Mucosa of descending colon (tissue), 3 donors: ENCODE measurements at regions not wholly inside any gene's neighbourhood (a gene's known extent, or its start where the extent isn't known, plus 50 kb on each side); places are given as distances from the start of the nearest gene placed in this dataset.

Experiments used
- ATAC-seq: fragments of 200-7000 bp; cut with Tn5 transposase; one replicate; pipeline ENCODE4 v1.9.1; 2020; ENCODE audit warnings: mild to moderate bottlenecking, moderate library complexity
- DNase-seq, 3 donors: peaks; one replicate each; pipeline ENCODE4 v3.0.0-alpha.2; 2020
- H3K36me3 ChIP-seq: fragments of 200-600 bp; one replicate; pipeline ENCODE4 v1.8.0; 2021; ENCODE audit warnings: low read depth, mild to moderate bottlenecking
- H3K4me1 ChIP-seq: fragments of 200-600 bp; one replicate; pipeline ENCODE4 v1.8.0; 2021; ENCODE audit warnings: low read depth, mild to moderate bottlenecking
- H3K4me3 ChIP-seq: fragments of 200-600 bp; one replicate; pipeline ENCODE4 v1.8.0; 2021; ENCODE audit warnings: mild to moderate bottlenecking
- H3K9me3 ChIP-seq: fragments of 200-600 bp; one replicate; pipeline ENCODE4 v1.8.0; 2021; ENCODE audit warnings: mild to moderate bottlenecking
- CTCF ChIP-seq: fragments of 200-600 bp; IDR thresholded peaks from one replicate; pipeline ENCODE4 v1.8.0; 2022; ENCODE audit warnings: antibody characterized with exemption, mild to moderate bottlenecking
- intact Hi-C, 2 donors: fragments of 100-400 bp; cut with DNase I in 1 of 2; cut with micrococcal nuclease in 1 of 2; formaldehyde crosslinking; loops; one replicate each; pipeline versions ENCODE4 v1.11.0 to v1.11.1; 2022; cut with DNase I, micrococcal nuclease
- donor health status: DM: no; HTN: no; CAD: no; lungs with moderate emphysema.
- donor health status: DM: no; HTN: no; CAD: no.
- donor health status: DM: no; HTN: yes; CAD: no.

GRCh38 chr9:108045851-108046250 lies 556.3 kb upstream of the KLF4 start:
- H3K4me1 ChIP-seq: peaks cover 7% of the 10 kb centered on the region
- no peak for ATAC-seq
- no peak overlapping the region for H3K4me3 ChIP-seq
- intact Hi-C loops: no loop called here
- no peak for DNase-seq
- peaks cover 15% of the 10 kb centered on the region for H3K9me3 ChIP-seq
- TF ChIP-seq CTCF: no peak
- no peaks in the 10 kb centered on the region for H3K36me3 ChIP-seq

- Histone ChIP-seq H3K9me3 (peaks cover 15% of the 10 kb centered on the region), H3K4me3 (no peak overlapping the region), H3K36me3 (no peaks in the 10 kb centered on the region), H3K4me1 (no peaks in the 10 kb centered on the region)
- no peak for TF ChIP-seq CTCF
- DNase-seq: no peak
- no peak for ATAC-seq
- intact Hi-C loops: no loop called here
Observed at GRCh38 chr9:108043585-108043984, 554.0 kb upstream of the KLF4 start.

GRCh38 chr9:108041551-108041950 lies 552.0 kb upstream of the KLF4 start:
- DNase-seq (no peak), ATAC-seq (peak; percentile 15)
- H3K4me1 ChIP-seq: no peaks in the 10 kb centered on the region
- H3K4me3 ChIP-seq: no peak overlapping the region
- intact Hi-C loops: no loop called here
- H3K9me3 ChIP-seq: peaks cover 15% of the 10 kb centered on the region
- no peaks in the 10 kb centered on the region for H3K36me3 ChIP-seq
- no peak for TF ChIP-seq CTCF

GRCh38 chr9:108040783-108041182 lies 551.2 kb upstream of the KLF4 start:
- peak; percentile 34 for ATAC-seq
- intact Hi-C loops: no loop called here
- H3K36me3 ChIP-seq: no peaks in the 10 kb centered on the region
- DNase-seq: no peak
- H3K4me1 ChIP-seq: no peaks in the 10 kb centered on the region
- no peak overlapping the region for H3K4me3 ChIP-seq
- H3K9me3 ChIP-seq: peaks cover 15% of the 10 kb centered on the region
- TF ChIP-seq CTCF: no peak

GRCh38 chr9:108039493-108039892 lies 549.9 kb upstream of the KLF4 start:
- Histone ChIP-seq H3K4me3 (no peak overlapping the region), H3K9me3 (peaks cover 15% of the 10 kb centered on the region), H3K4me1 (no peaks in the 10 kb centered on the region), H3K36me3 (no peaks in the 10 kb centered on the region)
- no peak for DNase-seq
- ATAC-seq: peak; percentile 8
- TF ChIP-seq CTCF: no peak
- intact Hi-C loops: no loop called here

GRCh38 chr9:108039012-108039411 lies 549.4 kb upstream of the KLF4 start:
- Histone ChIP-seq H3K9me3 (peaks cover 12% of the 10 kb centered on the region), H3K4me3 (no peak overlapping the region), H3K4me1 (no peaks in the 10 kb centered on the region), H3K36me3 (no peaks in the 10 kb centered on the region)
- ATAC-seq (peak; percentile 62), DNase-seq (no peak)
- no peak for TF ChIP-seq CTCF
- intact Hi-C loops: no loop called here
